ENCODE measurements at regions not wholly inside any gene's neighbourhood (a gene's known extent, or its start where the extent isn't known, plus 50 kb on each side); places are given as distances from the start of the nearest gene placed in this dataset.

DNA sequence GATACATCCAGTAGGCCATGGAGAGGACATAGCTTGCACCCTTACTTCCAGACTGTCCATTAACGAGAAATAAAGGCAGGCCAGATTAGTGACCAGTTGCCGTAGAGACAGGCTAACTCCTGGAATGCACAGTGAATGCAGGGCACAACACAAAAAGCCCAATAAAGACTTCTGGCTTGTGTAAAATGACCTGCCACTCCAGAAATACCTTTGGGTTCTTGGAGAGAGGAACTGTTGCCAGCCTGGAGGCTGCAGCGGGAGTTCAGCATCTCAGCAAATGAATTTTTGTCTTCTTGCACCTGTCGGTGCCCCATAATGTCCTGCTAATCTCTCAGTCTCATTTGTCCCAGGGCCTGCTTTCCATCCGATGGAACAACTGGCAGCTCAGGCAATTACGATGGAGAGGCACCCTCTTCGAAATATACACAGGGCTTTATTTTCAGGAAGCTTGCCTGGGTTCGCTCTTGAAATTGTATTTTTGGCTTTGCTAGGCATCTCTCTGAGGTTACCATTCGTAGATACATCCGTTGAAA is 538.8 kb upstream of the ZNF462 start:
- TF ChIP-seq, protein P1, sequence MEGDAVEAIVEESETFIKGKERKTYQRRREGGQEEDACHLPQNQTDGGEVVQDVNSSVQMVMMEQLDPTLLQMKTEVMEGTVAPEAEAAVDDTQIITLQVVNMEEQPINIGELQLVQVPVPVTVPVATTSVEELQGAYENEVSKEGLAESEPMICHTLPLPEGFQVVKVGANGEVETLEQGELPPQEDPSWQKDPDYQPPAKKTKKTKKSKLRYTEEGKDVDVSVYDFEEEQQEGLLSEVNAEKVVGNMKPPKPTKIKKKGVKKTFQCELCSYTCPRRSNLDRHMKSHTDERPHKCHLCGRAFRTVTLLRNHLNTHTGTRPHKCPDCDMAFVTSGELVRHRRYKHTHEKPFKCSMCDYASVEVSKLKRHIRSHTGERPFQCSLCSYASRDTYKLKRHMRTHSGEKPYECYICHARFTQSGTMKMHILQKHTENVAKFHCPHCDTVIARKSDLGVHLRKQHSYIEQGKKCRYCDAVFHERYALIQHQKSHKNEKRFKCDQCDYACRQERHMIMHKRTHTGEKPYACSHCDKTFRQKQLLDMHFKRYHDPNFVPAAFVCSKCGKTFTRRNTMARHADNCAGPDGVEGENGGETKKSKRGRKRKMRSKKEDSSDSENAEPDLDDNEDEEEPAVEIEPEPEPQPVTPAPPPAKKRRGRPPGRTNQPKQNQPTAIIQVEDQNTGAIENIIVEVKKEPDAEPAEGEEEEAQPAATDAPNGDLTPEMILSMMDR (IDR thresholded peaks at IDR 0.05; ENCODE audit: poor library complexity, severe bottlenecking), result no peak
- TF ChIP-seq MXI1 (conservative IDR thresholded peaks at IDR 0.05; ENCODE audit: poor library complexity, severe bottlenecking) (no peak), EZH2 (IDR thresholded peaks at IDR 0.05; ENCODE audit: borderline replicate concordance, insufficient read depth, low read length, poor library complexity, severe bottlenecking) (no peak), EP300 (conservative IDR thresholded peaks at IDR 0.05; ENCODE audit: poor library complexity, severe bottlenecking) (no peak), POLR2AphosphoS5 (IDR thresholded peaks at IDR 0.05) (no peak), RAD21 (conservative IDR thresholded peaks at IDR 0.05) (no peak), SMC3 (conservative IDR thresholded peaks at IDR 0.05; ENCODE audit: poor library complexity) (no peak)
- TF ChIP-seq, protein P2, sequence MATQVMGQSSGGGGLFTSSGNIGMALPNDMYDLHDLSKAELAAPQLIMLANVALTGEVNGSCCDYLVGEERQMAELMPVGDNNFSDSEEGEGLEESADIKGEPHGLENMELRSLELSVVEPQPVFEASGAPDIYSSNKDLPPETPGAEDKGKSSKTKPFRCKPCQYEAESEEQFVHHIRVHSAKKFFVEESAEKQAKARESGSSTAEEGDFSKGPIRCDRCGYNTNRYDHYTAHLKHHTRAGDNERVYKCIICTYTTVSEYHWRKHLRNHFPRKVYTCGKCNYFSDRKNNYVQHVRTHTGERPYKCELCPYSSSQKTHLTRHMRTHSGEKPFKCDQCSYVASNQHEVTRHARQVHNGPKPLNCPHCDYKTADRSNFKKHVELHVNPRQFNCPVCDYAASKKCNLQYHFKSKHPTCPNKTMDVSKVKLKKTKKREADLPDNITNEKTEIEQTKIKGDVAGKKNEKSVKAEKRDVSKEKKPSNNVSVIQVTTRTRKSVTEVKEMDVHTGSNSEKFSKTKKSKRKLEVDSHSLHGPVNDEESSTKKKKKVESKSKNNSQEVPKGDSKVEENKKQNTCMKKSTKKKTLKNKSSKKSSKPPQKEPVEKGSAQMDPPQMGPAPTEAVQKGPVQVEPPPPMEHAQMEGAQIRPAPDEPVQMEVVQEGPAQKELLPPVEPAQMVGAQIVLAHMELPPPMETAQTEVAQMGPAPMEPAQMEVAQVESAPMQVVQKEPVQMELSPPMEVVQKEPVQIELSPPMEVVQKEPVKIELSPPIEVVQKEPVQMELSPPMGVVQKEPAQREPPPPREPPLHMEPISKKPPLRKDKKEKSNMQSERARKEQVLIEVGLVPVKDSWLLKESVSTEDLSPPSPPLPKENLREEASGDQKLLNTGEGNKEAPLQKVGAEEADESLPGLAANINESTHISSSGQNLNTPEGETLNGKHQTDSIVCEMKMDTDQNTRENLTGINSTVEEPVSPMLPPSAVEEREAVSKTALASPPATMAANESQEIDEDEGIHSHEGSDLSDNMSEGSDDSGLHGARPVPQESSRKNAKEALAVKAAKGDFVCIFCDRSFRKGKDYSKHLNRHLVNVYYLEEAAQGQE (IDR thresholded peaks at IDR 0.05; ENCODE audit: borderline replicate concordance), result no peak

Data from neural cell (in vitro differentiated cells).